Stimulated activated CD8-positive, alpha-beta memory T cell treated with anti-CD3 and anti-CD28 coated beads, Interleukin-15, amount 100 ng/mL, for 24 hours (primary cell): ENCODE measurements at regions not wholly inside any gene's neighbourhood (a gene's known extent, or its start where the extent isn't known, plus 50 kb on each side); places are given as distances from the start of the nearest gene placed in this dataset.
"Not testable (repeated sequence)": the region's sequence is repeated elsewhere in the genome, so short reads cannot be mapped to it uniquely, and the experiment has no call there.

Experiments
- DNase-seq: peaks from one replicate; pipeline ENCODE4 v3.0.0-alpha.2; 2020; ENCODE audit warnings: low read depth

GRCh38 chr17:33944826-33945225, 310.3 kb upstream of the CCL2 start:
- no peak for DNase-seq

DNA sequence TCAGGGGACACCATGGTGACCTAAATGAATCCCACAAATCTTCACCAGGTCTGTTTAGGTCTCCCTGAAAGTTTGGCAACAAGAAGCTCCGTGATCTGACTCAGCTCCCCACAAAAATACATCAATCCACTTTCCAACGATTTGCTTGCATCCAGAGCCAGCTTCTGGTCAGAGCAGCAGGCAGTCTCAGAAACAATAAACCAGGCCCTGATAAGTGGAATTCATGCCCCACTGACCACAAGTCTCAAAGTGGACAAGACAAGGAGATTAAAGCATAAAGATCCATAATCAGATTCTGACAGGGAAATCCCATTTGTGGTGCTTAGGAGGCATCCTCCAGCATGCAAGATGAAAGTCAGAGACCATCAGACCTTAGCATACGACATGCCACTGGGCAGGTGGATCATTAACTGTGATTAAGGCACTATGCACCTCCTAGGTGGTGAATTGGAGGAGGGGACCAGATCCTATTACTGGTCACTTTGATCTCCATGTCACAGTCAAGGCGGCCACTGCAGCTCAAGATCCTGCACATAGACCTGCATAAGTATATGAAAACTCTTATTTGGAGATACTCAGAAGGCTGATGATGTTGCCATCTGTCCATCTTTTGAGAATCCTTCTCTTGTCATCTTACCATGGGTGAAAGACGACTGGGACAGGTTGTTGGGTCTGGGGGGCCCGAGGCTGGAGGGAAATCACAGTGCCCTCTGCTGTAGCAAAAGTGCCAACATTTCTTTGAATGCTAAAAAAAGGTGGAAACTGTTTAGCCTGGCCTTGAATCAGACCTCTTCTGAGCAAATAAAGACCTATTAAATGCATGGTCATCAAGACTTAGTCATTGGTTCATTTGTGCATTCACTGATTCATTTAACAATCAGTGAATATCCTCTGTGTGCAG, 309.2 kb upstream of the CCL2 start:
- no peak for DNase-seq

DNA sequence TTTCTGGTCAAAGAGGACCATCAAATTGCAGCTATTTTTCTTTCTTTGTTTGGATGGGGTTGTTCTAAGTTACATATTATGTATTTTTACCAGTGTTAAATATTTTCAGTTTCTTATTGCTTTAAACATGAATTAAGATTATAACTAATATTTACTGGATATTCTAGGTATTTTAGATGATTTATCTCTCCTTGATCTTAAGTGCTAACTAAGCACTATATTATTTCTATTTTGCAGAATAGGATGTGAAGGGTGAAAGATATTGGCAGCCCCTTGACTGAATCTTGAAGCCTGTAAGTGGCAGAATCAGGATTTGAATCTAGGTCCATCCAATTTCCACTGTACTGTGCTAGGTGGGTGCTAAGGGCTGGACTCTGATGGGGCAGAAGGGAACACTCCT, 307.3 kb upstream of the CCL2 start:
- no peak for DNase-seq

DNA sequence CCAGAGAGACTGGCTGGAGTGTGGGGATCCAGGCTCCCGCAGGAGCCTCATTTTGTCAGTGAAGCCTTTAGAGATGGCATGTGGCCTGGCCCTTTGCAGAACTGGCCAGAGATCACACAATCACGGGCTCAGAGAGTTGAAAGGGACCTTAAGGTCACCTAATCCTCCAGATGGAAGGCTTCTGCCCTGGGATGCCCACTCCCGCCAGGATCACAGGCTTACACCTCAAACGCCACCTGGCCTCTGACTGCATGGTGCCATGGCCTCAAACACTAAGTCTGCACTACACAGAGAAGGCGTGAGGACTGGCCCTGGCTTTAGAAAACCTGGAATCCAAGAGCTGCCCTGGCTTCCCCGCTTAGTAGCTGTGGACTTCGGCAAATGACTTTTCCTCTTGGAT, 306.8 kb upstream of the CCL2 start:
- DNase-seq: no peak

GRCh38 chr17:33949100-33949499, 306.0 kb upstream of the CCL2 start:
- no peak for DNase-seq

GRCh38 chr17:33950061-33950460, 305.0 kb upstream of the CCL2 start:
- no peak for DNase-seq

- no peak for DNase-seq
These were observed 302.7 kb upstream of the CCL2 start for GRCh38 chr17:33952425-33952824.

DNA sequence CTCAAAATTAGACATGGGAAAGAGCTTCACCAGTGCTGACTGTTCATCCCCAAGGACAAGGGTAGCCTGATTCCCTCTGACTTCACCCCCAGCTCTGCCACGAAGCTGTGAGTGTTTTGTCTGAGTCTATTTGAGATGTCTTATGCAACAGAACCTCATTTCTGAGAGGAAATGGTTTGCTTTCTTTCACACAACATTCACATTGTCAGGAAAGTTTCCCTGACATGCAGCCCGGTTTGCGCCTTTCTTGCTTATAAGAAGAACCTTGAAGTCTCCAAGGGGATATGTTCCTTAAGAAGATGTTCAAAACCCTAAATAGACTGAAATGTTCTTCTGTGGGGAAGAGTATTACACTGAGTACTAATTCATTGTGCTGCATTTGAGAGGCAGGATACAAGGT, 300.5 kb upstream of the CCL2 start:
- DNase-seq: no peak

GRCh38 chr17:33955461-33955860, 299.6 kb upstream of the CCL2 start:
- DNase-seq: no peak

- DNase-seq: not testable (repeated sequence)
These were observed 296.0 kb upstream of the CCL2 start for GRCh38 chr17:33959098-33959497.

DNA sequence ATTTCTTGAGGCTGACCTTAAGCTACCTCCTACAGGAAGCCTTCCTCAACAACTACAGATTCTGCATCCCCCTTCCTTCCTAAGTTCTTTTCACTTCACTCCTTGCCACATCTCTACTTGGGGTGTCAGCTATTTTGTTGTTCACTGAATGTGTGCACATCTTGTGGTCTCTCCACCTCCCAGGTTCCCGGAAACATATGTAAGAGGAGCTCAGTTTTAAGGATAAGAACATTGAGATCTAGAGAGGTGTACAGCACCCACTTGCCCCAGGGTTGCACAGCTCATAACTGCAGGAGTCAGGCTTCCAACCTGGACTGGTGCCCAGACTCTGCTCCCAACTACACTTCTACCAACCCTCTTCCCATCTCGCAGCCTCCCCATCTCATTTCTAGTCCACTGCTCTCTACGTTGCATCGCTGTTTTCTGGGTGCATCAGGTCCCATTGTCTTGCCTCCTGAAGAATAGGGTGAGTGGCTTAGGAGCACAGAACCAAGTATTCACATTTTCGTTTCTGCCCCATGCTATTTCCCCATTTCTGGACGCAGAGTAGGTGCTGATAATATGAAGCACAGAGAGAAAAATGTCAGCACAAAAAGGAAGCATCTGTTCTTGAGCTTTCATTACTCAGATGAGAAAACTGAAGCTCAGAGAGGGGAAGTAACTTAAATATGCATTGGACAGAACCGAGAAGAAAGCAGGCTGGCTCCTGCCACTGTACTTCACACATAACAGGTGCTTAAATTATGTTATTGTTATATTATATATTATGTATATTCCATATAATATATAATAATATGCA, 292.0 kb upstream of the CCL2 start:
- DNase-seq: no peak

GRCh38 chr17:33964344-33964979, 290.6 kb upstream of the CCL2 start:
- DNase-seq: no peak

DNA sequence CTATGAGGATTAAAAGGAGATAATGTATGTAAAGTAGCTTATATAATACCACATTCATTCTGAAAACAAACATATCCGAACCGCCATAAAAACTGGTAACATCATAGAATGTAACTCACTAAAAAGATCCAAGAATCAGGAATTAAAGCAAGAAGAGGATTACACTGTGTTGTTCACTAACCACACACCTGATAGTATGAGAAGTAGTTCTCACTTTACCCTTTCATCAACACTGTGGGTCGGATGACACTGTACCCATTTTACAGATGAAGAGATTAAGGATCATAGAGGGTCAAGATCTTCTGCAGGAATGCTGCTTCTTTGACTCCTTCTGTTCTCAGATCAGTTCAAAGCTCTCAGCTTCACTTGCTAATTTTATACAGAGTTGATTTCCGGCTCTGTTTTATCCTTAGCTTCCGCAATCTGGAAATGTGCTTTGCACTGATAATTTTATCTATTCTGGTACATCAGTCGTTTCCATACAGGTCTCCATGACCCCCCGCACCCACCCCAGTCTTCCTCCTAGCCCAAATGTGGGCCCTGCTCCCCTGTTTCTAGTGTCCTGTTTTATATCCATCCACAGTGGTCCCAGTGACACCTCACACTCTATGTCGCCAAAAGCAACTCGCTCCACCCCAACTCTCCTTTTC, 288.6 kb upstream of the CCL2 start:
- no peak for DNase-seq

DNA sequence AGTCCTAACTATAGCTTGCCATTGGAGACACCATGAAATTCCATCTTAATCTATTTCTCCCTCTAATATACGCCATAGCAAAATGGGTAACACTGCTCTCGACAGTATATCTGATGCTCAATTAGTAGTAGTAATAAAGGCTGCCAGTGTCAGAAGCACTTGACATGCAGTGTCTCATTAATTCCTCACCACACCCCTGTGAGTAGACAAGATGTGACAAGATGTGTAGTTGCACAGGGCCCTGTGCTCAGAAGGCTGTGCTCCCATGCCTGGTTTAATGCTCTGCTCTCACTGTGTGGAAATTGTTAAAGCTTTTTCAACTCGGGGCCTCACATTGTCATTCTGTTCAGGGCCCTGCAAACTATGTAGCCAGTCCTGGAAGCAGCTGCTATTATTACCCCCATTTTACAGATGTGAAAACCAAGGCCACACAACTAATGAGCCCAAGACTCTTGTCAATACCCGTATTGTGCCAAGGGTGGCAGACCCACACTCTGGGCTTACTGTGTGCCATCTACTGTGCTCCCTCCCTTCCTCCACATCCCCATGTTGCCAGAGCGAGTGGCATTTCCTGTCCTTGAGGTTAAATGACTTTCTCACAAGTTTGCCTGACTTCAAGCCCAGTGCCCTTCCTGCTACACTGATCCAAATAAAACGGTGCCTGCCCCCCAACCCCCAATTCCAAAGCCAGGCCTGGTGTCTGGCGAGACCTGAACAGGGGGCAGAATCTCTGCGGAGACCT, 287.3 kb upstream of the CCL2 start:
- no peak for DNase-seq

DNA sequence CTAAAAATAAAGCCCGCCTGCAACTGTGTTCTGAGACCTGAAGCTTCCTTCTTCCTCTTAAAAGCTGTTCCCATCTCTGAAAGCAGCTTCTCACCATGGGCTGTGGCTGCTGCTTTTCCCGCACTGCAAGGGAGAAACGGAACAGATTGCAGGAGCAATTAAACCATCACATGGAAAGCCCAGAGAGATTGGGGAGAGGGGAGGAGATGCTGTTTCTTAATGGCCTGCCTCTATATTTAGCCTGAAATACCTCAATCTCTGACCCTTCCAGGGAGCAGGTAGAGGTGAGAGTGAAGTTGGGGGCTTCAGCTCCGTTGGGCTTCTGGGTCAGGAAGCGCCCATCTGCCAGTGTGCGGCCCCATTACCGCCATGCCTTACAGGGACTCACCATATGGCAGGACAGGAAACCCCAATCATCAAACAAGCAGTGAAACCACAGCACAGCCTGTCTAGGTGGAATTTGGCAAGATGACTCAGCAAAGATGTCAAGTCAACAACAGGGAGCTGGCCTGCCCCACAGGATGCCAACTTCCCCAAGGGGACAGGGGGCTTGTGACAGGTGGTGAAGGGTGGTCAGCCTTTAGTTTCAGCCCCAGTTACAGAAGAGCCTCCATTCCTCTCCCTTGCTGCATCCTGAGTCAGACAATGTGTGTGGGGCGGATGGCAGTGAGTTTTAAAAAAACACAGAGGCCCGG, 286.6 kb upstream of the CCL2 start:
- no peak for DNase-seq

DNA sequence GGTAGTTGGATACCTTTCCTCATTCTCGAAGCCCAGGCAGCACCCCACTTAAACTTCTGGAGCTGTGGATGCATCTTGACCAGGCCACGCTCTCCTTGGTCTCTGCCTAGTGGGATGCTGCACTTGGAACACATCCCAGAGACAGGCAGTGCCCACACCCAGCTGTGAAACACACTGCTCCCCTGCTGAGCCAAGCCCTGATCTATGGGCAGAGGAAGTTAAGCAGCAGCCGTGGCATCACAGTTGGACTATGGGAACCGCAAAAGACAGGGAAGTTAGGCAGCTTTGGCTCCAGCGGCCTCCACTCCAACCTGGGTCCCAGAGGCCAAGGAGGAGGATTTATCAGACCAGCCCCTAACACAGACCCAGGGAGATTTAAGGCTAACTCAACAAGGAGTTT, 284.8 kb upstream of the CCL2 start:
- no peak for DNase-seq

GRCh38 chr17:33972763-33973162, 282.3 kb upstream of the CCL2 start:
- no peak for DNase-seq

- DNase-seq: no peak
These were observed 281.6 kb upstream of the CCL2 start for GRCh38 chr17:33973491-33973890.

GRCh38 chr17:33974276-33974675, 280.8 kb upstream of the CCL2 start:
- DNase-seq: no peak

DNA sequence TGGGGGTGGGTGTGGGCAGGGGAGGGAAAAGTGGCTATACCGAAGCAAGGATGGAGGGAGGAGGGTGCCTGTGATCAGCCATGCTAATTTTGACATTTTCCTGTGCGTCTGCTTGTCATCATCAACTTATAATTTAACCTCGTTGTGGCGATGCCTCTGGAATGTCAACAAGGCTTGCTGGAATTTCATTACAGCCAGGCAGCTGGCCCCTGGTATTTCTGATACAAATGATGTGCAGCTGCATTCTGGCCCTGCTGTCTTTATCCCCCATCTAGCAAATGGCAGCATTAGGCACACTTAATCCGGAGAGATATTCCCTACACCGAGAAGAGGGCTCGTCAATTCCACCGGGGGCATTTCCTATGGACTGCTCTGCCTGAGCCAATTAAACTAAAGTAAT, 278.3 kb upstream of the CCL2 start:
- no peak for DNase-seq
